Common myeloid progenitor, CD34-positive (primary cell): ENCODE measurements at regions not wholly inside any gene's neighbourhood (a gene's known extent, or its start where the extent isn't known, plus 50 kb on each side); places are given as distances from the start of the nearest gene placed in this dataset.
A peak's percentile ranks its signal among the peaks of the same experiment; 100 is the strongest.

Experiments
- CTCF ChIA-PET: fragments of 350-600 bp; sonication (Branson Sonifier 250); formaldehyde crosslinking; loops from one replicate; lab custom pipeline; 2021; ENCODE audit warnings: antibody characterized with exemption; lab: Charles Lee
- POLR2A ChIA-PET: fragments of 350-600 bp; sonication (Branson Sonifier 250); formaldehyde crosslinking; loops from one replicate; lab custom pipeline; 2021; ENCODE audit warnings: antibody characterized with exemption; lab: Charles Lee
- DNase-seq, 3 donors: peaks; one replicate each; pipeline versions ENCODE4 v3.0.0 to v3.0.0-alpha.2; 2013
- H3K27ac ChIP-seq, 2 experiments: 1 replicate in 1 of 2; 2 replicates in 1 of 2; pipeline ENCODE4 v1.7.0; 2013; ENCODE audit warnings: inconsistent platforms in 2 of 2, low read length in 2 of 2, mild to moderate bottlenecking in 2 of 2, low read depth in 1 of 2, moderate library complexity in 1 of 2; ENCODE audit not compliant: severe bottlenecking in 2 of 2, insufficient read depth in 1 of 2, poor library complexity in 1 of 2
- H3K27me3 ChIP-seq, 5 experiments: replicated peaks in 2 of 5; 1 replicate in 3 of 5; 2 replicates in 2 of 5; pipeline versions ENCODE4 v1.6.1 to v1.7.0; 2013; ENCODE audit warnings: low read length in 4 of 5, mild to moderate bottlenecking in 2 of 5, moderate library complexity in 2 of 5, inconsistent platforms in 1 of 5; ENCODE audit not compliant: insufficient read depth in 5 of 5, control insufficient read depth in 4 of 5
- H3K36me3 ChIP-seq, 4 experiments: 1 replicate in 2 of 4; 2 replicates in 2 of 4; pipeline versions ENCODE4 v1.6.1 to v1.7.0; 2013; ENCODE audit warnings: low read length in 3 of 4, control low read depth in 1 of 4, mild to moderate bottlenecking in 1 of 4; ENCODE audit not compliant: control insufficient read depth in 4 of 4, insufficient read depth in 4 of 4
- H3K4me1 ChIP-seq, 4 experiments: 1 replicate in 3 of 4; 2 replicates in 1 of 4; pipeline versions ENCODE4 v1.6.1 to v1.7.1; 2013; ENCODE audit warnings: low read length in 3 of 4, mild to moderate bottlenecking in 3 of 4, control low read depth in 1 of 4, inconsistent platforms in 1 of 4, moderate library complexity in 1 of 4; ENCODE audit not compliant: control insufficient read depth in 4 of 4, insufficient read depth in 4 of 4; ENCODE audit errors: control extremely low read depth in 1 of 4
- H3K4me3 ChIP-seq, 7 experiments: 1 replicate in 4 of 7; 2 replicates in 3 of 7; pipeline versions ENCODE4 v1.5.1 to v1.7.0; 2013; ENCODE audit warnings: mild to moderate bottlenecking in 7 of 7, low read length in 6 of 7, moderate library complexity in 6 of 7, inconsistent platforms in 2 of 7, low read depth in 2 of 7, control low read depth in 1 of 7; ENCODE audit not compliant: insufficient read depth in 4 of 7, control insufficient read depth in 1 of 7; ENCODE audit errors: extremely low read depth in 1 of 7
- H3K9me3 ChIP-seq, 5 experiments: 1 replicate in 4 of 5; 2 replicates in 1 of 5; pipeline versions ENCODE4 v1.6.1 to v1.7.1; 2013; ENCODE audit warnings: low read length in 4 of 5, mild to moderate bottlenecking in 2 of 5, inconsistent platforms in 1 of 5, low read depth in 1 of 5, moderate library complexity in 1 of 5; ENCODE audit not compliant: control insufficient read depth in 4 of 5, insufficient read depth in 2 of 5; ENCODE audit errors: control extremely low read depth in 1 of 5
- WGBS: methylation state at CpG from one replicate; pipeline ENCODE4 v1.1.5; 2013; ENCODE audit not compliant: insufficient coverage; 5-methylcytosine and 5-hydroxymethylcytosine counted together

- H3K4me3 ChIP-seq = no peak overlapping the region
- no peaks in the 10 kb centered on the region for H3K36me3 ChIP-seq
- no peak for DNase-seq
- ChIA-PET CTCF (interaction anchor here (1.0 to 1.2 kb wide), 2 partner anchors 8 to 12 kb away, joined by 3 to 4 read pairs; no protein-coding TSS in a partner anchor), POLR2A (no interaction called here)
- no peaks in the 10 kb centered on the region for H3K27me3 ChIP-seq
- no peak overlapping the region for H3K27ac ChIP-seq
- peaks cover 0 to 4% (median 0%) of the 10 kb centered on the region in 5 experiments for H3K9me3 ChIP-seq
- peaks cover 4 to 13% (median 6%) of the 10 kb centered on the region in 4 experiments for H3K4me1 ChIP-seq
Observed at GRCh38 chr14:38116895-38117294, 90.8 kb upstream of the SSTR1 start.

GRCh38 chr14:38120109-38120508 is 87.6 kb upstream of the SSTR1 start:
- WGBS = 85% methylated on average over 2 of the region's 2 CpGs
- ChIA-PET POLR2A (interaction anchor here (0.6 kb wide), 1 partner anchor 16 kb away, joined by 3 read pairs; no protein-coding TSS in a partner anchor), CTCF (interaction anchor here (1.0 kb wide), 1 partner anchor 9 kb away, joined by 3 read pairs; no protein-coding TSS in a partner anchor)
- Histone ChIP-seq H3K4me1 (peaks cover 20 to 37% (median 27%) of the 10 kb centered on the region in 4 experiments), H3K36me3 (no peaks in the 10 kb centered on the region), H3K27me3 (no peaks in the 10 kb centered on the region), H3K9me3 (peaks cover 0 to 4% (median 0%) of the 10 kb centered on the region in 5 experiments), H3K4me3 (no peak overlapping the region), H3K27ac (no peak overlapping the region)
- DNase-seq = no peak

DNA sequence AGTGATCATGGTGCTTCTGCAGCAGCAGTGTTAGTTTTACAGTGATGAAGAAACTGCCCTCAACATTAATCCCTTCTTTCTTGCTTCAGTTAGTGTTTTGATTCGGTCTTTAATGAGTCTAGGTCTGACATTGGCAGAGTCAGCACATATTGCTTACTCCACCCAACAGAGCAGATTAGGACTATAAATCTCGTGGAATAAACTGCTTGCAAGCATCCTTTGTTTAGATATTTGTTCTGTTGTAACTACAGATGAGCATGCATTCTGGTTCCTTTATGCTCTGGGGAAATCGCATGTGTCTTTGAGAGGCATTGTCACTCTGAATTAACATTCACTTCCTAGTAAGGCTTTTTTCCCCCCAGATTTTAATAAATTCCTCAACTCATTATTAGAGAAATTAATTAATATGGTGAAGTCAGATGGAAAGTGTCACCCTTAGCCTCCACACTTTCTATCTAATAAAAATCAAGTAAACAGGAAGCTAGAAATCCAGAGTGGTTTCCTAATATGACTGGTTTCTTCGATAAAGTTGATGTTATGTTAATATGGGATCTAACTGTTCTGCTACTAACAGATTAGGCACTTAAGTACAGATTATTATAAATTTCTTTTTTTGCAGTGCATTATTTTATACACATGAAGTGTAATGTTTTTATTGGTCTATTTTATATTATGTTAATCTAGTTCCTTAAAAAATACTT is 86.2 kb upstream of the SSTR1 start:
- H3K9me3 ChIP-seq = peaks cover 0 to 4% (median 0%) of the 10 kb centered on the region in 5 experiments
- ChIA-PET POLR2A (no interaction called here), CTCF (interaction anchor here (0.9 to 1.7 kb wide), 4 partner anchors 10 to 135 kb away, joined by 3 to 5 read pairs (median 3); no protein-coding TSS in a partner anchor)
- 0% methylated on average over 1 of the region's 4 CpGs for WGBS
- no peak overlapping the region for H3K27ac ChIP-seq
- H3K4me1 ChIP-seq = peaks cover 29 to 51% (median 34%) of the 10 kb centered on the region in 4 experiments
- H3K4me3 ChIP-seq = peak overlapping the region in 2 of 7 experiments; percentile 23 to 24
- H3K27me3 ChIP-seq = no peaks in the 10 kb centered on the region
- DNase-seq = peak in 2 of 3 donors; percentile 44 to 59
- H3K36me3 ChIP-seq = no peaks in the 10 kb centered on the region

- Histone ChIP-seq H3K9me3 (peaks cover 0 to 4% (median 0%) of the 10 kb centered on the region in 5 experiments), H3K4me1 (peaks cover 29 to 54% (median 34%) of the 10 kb centered on the region in 4 experiments), H3K4me3 (peak overlapping the region in 1 of 7 experiments; percentile 1), H3K27me3 (no peaks in the 10 kb centered on the region), H3K27ac (no peak overlapping the region), H3K36me3 (no peaks in the 10 kb centered on the region)
- WGBS = 100% methylated on average over 2 of the region's 5 CpGs
- DNase-seq = no peak
- ChIA-PET CTCF (interaction anchor here (0.6 to 1.7 kb wide), 4 partner anchors 15 to 170 kb away, joined by 3 to 6 read pairs (median 4); no protein-coding TSS in a partner anchor), POLR2A (no interaction called here)
Observed at GRCh38 chr14:38122241-38122640, 85.5 kb upstream of the SSTR1 start.

DNA sequence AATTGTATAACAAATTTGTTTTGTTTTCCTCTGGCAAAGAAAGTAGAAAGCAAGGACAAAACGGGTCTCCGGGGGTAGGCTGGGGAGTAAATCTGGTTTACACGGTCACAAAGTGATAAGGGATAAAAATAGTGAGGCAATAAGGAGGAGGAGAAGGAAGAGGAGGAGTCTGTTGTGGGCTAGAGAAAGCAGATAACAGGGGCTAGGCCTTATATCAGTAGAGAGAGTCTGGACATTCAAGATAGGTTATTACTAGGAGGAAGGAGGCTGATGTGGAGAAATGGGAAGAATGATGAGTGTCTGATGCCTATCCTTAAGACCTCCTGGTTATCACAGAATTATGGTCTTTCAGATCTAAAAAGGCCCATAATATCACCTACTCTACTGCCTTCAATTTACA is 83.2 kb upstream of the SSTR1 start:
- Histone ChIP-seq H3K27me3 (no peaks in the 10 kb centered on the region), H3K27ac (no peak overlapping the region), H3K4me3 (peak overlapping the region in 2 of 7 experiments; percentile 8 to 20), H3K4me1 (peaks cover 29 to 57% (median 36%) of the 10 kb centered on the region in 4 experiments), H3K9me3 (no peaks in the 10 kb centered on the region), H3K36me3 (no peaks in the 10 kb centered on the region)
- WGBS = 4% methylated on average over 3 of the region's 3 CpGs
- ChIA-PET CTCF (no interaction called here), POLR2A (interaction anchor here (1.3 kb wide), 1 partner anchor 47 kb away, joined by 4 read pairs; no protein-coding TSS in a partner anchor)
- peak; percentile 39 to 63 (median 40) for DNase-seq

- H3K4me3 ChIP-seq = peak overlapping the region in 2 of 7 experiments; percentile 23 to 37
- ChIA-PET CTCF (interaction anchor here (1.5 to 1.7 kb wide), 2 partner anchors 11 to 18 kb away, joined by 3 to 6 read pairs; no protein-coding TSS in a partner anchor), POLR2A (interaction anchor here (1.5 kb wide), 1 partner anchor 13 kb away, joined by 3 read pairs; no protein-coding TSS in a partner anchor)
- 17% methylated on average over 11 of the region's 11 CpGs for WGBS
- no peaks in the 10 kb centered on the region for H3K9me3 ChIP-seq
- DNase-seq = peak in 2 of 3 donors; percentile 67 to 84
- no peak overlapping the region for H3K27ac ChIP-seq
- H3K4me1 ChIP-seq = peaks cover 29 to 57% (median 34%) of the 10 kb centered on the region in 4 experiments
- no peaks in the 10 kb centered on the region for H3K27me3 ChIP-seq
- no peaks in the 10 kb centered on the region for H3K36me3 ChIP-seq
Observed at GRCh38 chr14:38125481-38126037, 82.1 kb upstream of the SSTR1 start.
